Astrocyte of the cerebellum (primary cell): ENCODE measurements at regions not wholly inside any gene's neighbourhood (a gene's known extent, or its start where the extent isn't known, plus 50 kb on each side); places are given as distances from the start of the nearest gene placed in this dataset.

Source experiments
- DNase-seq: peaks from one replicate; pipeline ENCODE4 v3.0.0-alpha.2; 2011; ENCODE audit warnings: low read depth
- H3K4me3 ChIP-seq: 2 replicates; pipeline ENCODE4 v1.5.1; 2011; ENCODE audit warnings: mild to moderate bottlenecking, low read depth, low read length, moderate library complexity
- CTCF ChIP-seq: IDR thresholded peaks from 2 replicates; pipeline ENCODE4 v1.5.1; 2012; ENCODE audit warnings: low read length, low read depth, moderate library complexity, mild to moderate bottlenecking; ENCODE audit errors: missing control alignments
- in situ Hi-C: cut with HindIII; loops from 2 replicates; pipeline ENCODE4 v1.10.0; 2017; ENCODE audit warnings: low sequenced_read_pairs

- no peak for TF ChIP-seq CTCF
- in situ Hi-C loops, result no loop called here
- no peak overlapping the region for H3K4me3 ChIP-seq
- DNase-seq, result no peak
These were observed 118.2 kb upstream of the TGFBR2 start for GRCh38 chr3:30488070-30488756.

- TF ChIP-seq CTCF, result no peak
- no peak overlapping the region for H3K4me3 ChIP-seq
- in situ Hi-C loops, result no loop called here
- DNase-seq, result no peak
These were observed 113.8 kb upstream of the TGFBR2 start for GRCh38 chr3:30492322-30493192.

- no peak for TF ChIP-seq CTCF
- no peak overlapping the region for H3K4me3 ChIP-seq
- in situ Hi-C loops, result no loop called here
- DNase-seq, result no peak
These were observed 112.5 kb upstream of the TGFBR2 start for GRCh38 chr3:30493911-30494311.

- no peak overlapping the region for H3K4me3 ChIP-seq
- in situ Hi-C loops, result loop anchor here (5.0 kb wide), 1 partner anchor 53 kb away; no protein-coding TSS in a partner anchor
- DNase-seq, result no peak
- TF ChIP-seq CTCF, result no peak
These were observed 111.0 kb upstream of the TGFBR2 start for GRCh38 chr3:30495172-30496065.

GRCh38 chr3:30496066-30496966 lies 110.1 kb upstream of the TGFBR2 start:
- TF ChIP-seq CTCF, result no peak
- H3K4me3 ChIP-seq, result no peak overlapping the region
- DNase-seq, result peak; percentile 56
- in situ Hi-C loops, result loop anchor here (5.0 kb wide), 1 partner anchor 54 kb away; no protein-coding TSS in a partner anchor
